ENCODE measurements at regions not wholly inside any gene's neighbourhood (a gene's known extent, or its start where the extent isn't known, plus 50 kb on each side); places are given as distances from the start of the nearest gene placed in this dataset.

GRCh38 chr9:12889402-12890106 is 114.7 kb downstream of the LURAP1L start:
- TF ChIP-seq PPARA (CRISPR knock-in tag; IDR thresholded peaks at IDR 0.05; ENCODE audit: borderline replicate concordance) (no peak), CSRNP3 (CRISPR knock-in tag; IDR thresholded peaks at IDR 0.05) (no peak), POU6F1 (CRISPR knock-in tag; IDR thresholded peaks at IDR 0.05; ENCODE audit: borderline replicate concordance, low read depth) (no peak), TCF4 (CRISPR knock-in tag; IDR thresholded peaks at IDR 0.05; ENCODE audit: borderline replicate concordance) (no peak), ARNTL (CRISPR knock-in tag; IDR thresholded peaks at IDR 0.05; ENCODE audit: borderline replicate concordance, low read depth) (no peak)
